Endodermal cell (in vitro differentiated cells): ENCODE measurements at regions not wholly inside any gene's neighbourhood (a gene's known extent, or its start where the extent isn't known, plus 50 kb on each side); places are given as distances from the start of the nearest gene placed in this dataset.

Source experiments
- DNase-seq: peaks from one replicate; pipeline ENCODE4 v3.0.0-alpha.2; 2017
- H3K27ac ChIP-seq: 2 replicates; pipeline ENCODE4 v1.5.1; 2013; ENCODE audit warnings: mild to moderate bottlenecking, low read depth, low read length, moderate library complexity
- H3K27me3 ChIP-seq: 2 replicates; pipeline ENCODE4 v1.6.1; 2013; ENCODE audit warnings: mild to moderate bottlenecking, low read length, moderate library complexity; ENCODE audit not compliant: insufficient read depth, control insufficient read depth, poor library complexity, severe bottlenecking
- H3K36me3 ChIP-seq: 2 replicates; pipeline ENCODE4 v1.7.0; 2013; ENCODE audit warnings: mild to moderate bottlenecking, low read length, moderate library complexity; ENCODE audit not compliant: control insufficient read depth, insufficient read depth
- H3K4me1 ChIP-seq: one replicate; pipeline ENCODE4 v1.7.0; 2013; ENCODE audit warnings: low read length; ENCODE audit not compliant: control insufficient read depth, insufficient read depth
- H3K4me3 ChIP-seq: 2 replicates; pipeline ENCODE4 v1.5.1; 2013; ENCODE audit warnings: mild to moderate bottlenecking, low read length, moderate library complexity
- H3K9ac ChIP-seq: 2 replicates; pipeline ENCODE4 v1.6.1; 2013; ENCODE audit warnings: mild to moderate bottlenecking, low read length, moderate library complexity; ENCODE audit not compliant: poor library complexity, severe bottlenecking; ENCODE audit errors: extremely low read depth
- H3K9me3 ChIP-seq: 2 replicates; pipeline ENCODE4 v1.6.1; 2013; ENCODE audit warnings: mild to moderate bottlenecking, low read length, moderate library complexity; ENCODE audit not compliant: control insufficient read depth
- H3K27ac Mint-ChIP-seq: 2 replicates; pipeline ENCODE4 v1.8.0; 2020; ENCODE audit warnings: mixed read lengths
- H3K27me3 Mint-ChIP-seq: 2 replicates; pipeline ENCODE4 v1.8.0; 2021; ENCODE audit warnings: mild to moderate bottlenecking, mixed read lengths; ENCODE audit not compliant: insufficient read depth
- H3K36me3 Mint-ChIP-seq: 2 replicates; pipeline ENCODE4 v1.8.0; 2020; ENCODE audit warnings: low read depth, mixed read lengths
- H3K4me1 Mint-ChIP-seq: 2 replicates; pipeline ENCODE4 v1.8.0; 2020; ENCODE audit warnings: mixed read lengths
- H3K4me3 Mint-ChIP-seq: 2 replicates; pipeline ENCODE4 v1.8.0; 2020; ENCODE audit warnings: mild to moderate bottlenecking, moderate library complexity, mixed read lengths
- H3K9me3 Mint-ChIP-seq: 2 replicates; pipeline ENCODE4 v1.8.0; 2020; ENCODE audit warnings: mild to moderate bottlenecking, mixed read lengths
- CTCF ChIP-seq: fragments of 200-600 bp; sonication (generic); conservative IDR thresholded peaks from 2 replicates; pipeline ENCODE4 v1.5.0; 2021; ENCODE audit warnings: antibody characterized with exemption, mild to moderate bottlenecking
- WGBS, 2 experiments: methylation state at CpG; one replicate each; pipeline versions ENCODE4 v1.1.5 to v1.1.7; 2013; ENCODE audit warnings: missing lambda C conversion rate in 2 of 2, mixed read lengths in 1 of 2; ENCODE audit not compliant: insufficient coverage in 1 of 2, insufficient read length in 1 of 2; 5-methylcytosine and 5-hydroxymethylcytosine counted together

- H3K4me3 Mint-ChIP-seq: no peak overlapping the region
- Histone ChIP-seq H3K9me3 (no peaks in the 10 kb centered on the region), H3K4me1 (peaks cover 2% of the 10 kb centered on the region), H3K27me3 (no peaks in the 10 kb centered on the region), H3K36me3 (no peaks in the 10 kb centered on the region), H3K27ac (no peak overlapping the region), H3K9ac (no peak overlapping the region), H3K4me3 (no peak overlapping the region)
- no peaks in the 10 kb centered on the region for H3K9me3 Mint-ChIP-seq
- H3K4me1 Mint-ChIP-seq: peaks cover 21% of the 10 kb centered on the region
- H3K27me3 Mint-ChIP-seq: no peaks in the 10 kb centered on the region
- WGBS, 2 experiments: 93 to 100% methylated on average over 1 of the region's 1 CpG
- H3K36me3 Mint-ChIP-seq: no peaks in the 10 kb centered on the region
- no peak for DNase-seq
- H3K27ac Mint-ChIP-seq: no peak overlapping the region
- TF ChIP-seq CTCF: no peak
Measured at GRCh38 chr11:103733889-103734288, 302.6 kb upstream of the DDI1 start.

DNA sequence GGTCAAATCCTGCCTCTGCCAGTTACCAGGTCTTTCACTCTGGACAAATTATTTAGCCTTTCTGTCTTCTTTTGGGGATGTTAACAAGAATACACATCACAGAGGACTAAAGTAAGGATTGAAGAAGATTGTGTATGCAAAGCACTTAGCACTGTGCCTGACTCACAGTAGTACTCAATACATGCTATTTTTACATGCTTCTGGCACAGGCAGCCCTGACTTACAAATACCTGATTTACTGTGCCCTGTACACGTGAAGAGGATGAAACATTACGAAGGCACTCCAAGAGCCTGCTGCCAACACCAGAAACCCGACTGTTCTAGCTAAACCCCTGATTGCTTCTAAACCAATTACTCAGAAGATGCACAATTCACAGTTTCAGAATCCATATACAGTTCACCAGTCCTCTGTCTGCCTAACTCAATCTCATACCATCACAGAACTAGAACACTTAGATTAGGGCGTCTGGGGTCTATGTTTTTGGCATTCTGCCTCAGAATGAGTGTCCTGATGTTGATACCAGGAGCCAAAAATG, 300.9 kb upstream of the DDI1 start:
- H3K9me3 ChIP-seq: no peaks in the 10 kb centered on the region
- H3K9me3 Mint-ChIP-seq: peaks cover 5% of the 10 kb centered on the region
- H3K4me3 ChIP-seq: no peak overlapping the region
- H3K36me3 Mint-ChIP-seq: no peaks in the 10 kb centered on the region
- H3K9ac ChIP-seq: no peak overlapping the region
- no peak overlapping the region for H3K4me3 Mint-ChIP-seq
- H3K4me1 ChIP-seq: peaks cover 2% of the 10 kb centered on the region
- H3K27ac ChIP-seq: no peak overlapping the region
- DNase-seq: no peak
- no peaks in the 10 kb centered on the region for H3K27me3 Mint-ChIP-seq
- no peaks in the 10 kb centered on the region for H3K27me3 ChIP-seq
- H3K27ac Mint-ChIP-seq: no peak overlapping the region
- H3K4me1 Mint-ChIP-seq: peaks cover 27% of the 10 kb centered on the region
- 74 to 86% methylated on average over 3 to 4 of the region's 4 CpGs for WGBS, 2 experiments
- TF ChIP-seq CTCF: no peak
- no peaks in the 10 kb centered on the region for H3K36me3 ChIP-seq

- no peak for DNase-seq
- H3K9me3 Mint-ChIP-seq: peaks cover 5% of the 10 kb centered on the region
- no peaks in the 10 kb centered on the region for H3K36me3 Mint-ChIP-seq
- Histone ChIP-seq H3K4me3 (no peak overlapping the region), H3K27ac (no peak overlapping the region), H3K9ac (no peak overlapping the region), H3K36me3 (no peaks in the 10 kb centered on the region), H3K9me3 (no peaks in the 10 kb centered on the region), H3K4me1 (peaks cover 2% of the 10 kb centered on the region), H3K27me3 (no peaks in the 10 kb centered on the region)
- H3K4me1 Mint-ChIP-seq: peaks cover 27% of the 10 kb centered on the region
- H3K27ac Mint-ChIP-seq: no peak overlapping the region
- H3K4me3 Mint-ChIP-seq: no peak overlapping the region
- no peaks in the 10 kb centered on the region for H3K27me3 Mint-ChIP-seq
- TF ChIP-seq CTCF: no peak
- WGBS, 2 experiments: 87 to 100% methylated on average over 2 to 3 of the region's 4 CpGs
Measured at GRCh38 chr11:103736315-103737036, 300.0 kb upstream of the DDI1 start.
